ENCODE measurements at regions not wholly inside any gene's neighbourhood (a gene's known extent, or its start where the extent isn't known, plus 50 kb on each side); places are given as distances from the start of the nearest gene placed in this dataset.

DNA sequence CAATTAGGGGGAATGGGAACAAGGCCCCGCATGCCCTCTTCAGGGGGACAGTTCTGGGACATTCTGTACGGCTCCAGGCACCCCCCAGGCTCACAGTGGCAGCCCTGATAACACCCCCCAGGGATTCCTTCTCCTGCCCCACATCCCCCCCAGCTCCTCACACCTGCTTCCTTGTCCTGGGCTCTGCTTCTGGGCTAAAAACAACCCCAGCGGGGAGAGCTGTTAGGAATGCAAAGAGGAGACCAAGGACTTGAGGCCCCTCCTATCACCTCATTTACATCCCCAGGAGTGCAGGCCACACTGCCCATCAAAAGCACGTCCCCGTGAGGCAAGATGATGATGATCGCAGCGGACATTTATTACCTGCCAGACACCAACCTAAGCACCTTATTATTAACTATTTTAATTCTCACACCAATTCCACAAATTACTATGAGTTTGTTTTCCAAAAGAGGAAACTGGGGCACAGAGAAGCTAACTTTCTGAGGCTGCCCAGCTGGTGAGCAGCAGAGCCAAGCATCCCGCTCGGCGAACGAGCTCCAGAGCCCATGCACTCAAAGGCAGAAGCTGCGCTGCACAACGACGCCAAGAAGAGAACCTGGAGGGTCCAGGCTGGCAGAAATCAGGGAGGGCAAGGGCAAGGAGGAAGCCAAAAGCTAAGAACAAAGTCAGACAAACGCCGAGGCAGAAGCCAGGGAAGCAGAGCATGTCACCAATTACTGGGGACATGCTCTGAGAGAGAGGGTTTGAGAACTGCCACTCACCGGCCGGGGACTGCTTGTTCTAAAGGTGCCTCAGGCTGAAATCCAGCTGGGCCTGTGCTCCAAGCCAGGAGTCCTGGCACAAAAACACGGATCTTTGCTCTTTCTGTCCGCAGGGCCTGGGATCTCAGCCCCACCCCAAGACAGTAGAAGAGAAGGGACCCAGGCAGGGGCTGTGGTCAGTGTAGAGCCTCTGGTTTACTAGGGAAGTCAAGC, 76.2 kb upstream of the NSMCE3 start:
- TF ChIP-seq, protein P1, sequence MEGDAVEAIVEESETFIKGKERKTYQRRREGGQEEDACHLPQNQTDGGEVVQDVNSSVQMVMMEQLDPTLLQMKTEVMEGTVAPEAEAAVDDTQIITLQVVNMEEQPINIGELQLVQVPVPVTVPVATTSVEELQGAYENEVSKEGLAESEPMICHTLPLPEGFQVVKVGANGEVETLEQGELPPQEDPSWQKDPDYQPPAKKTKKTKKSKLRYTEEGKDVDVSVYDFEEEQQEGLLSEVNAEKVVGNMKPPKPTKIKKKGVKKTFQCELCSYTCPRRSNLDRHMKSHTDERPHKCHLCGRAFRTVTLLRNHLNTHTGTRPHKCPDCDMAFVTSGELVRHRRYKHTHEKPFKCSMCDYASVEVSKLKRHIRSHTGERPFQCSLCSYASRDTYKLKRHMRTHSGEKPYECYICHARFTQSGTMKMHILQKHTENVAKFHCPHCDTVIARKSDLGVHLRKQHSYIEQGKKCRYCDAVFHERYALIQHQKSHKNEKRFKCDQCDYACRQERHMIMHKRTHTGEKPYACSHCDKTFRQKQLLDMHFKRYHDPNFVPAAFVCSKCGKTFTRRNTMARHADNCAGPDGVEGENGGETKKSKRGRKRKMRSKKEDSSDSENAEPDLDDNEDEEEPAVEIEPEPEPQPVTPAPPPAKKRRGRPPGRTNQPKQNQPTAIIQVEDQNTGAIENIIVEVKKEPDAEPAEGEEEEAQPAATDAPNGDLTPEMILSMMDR (IDR thresholded peaks at IDR 0.05) = no peak
- no peak for TF ChIP-seq POLR2A (IDR thresholded peaks at IDR 0.05)
